ENCODE measurements at regions not wholly inside any gene's neighbourhood (a gene's known extent, or its start where the extent isn't known, plus 50 kb on each side); places are given as distances from the start of the nearest gene placed in this dataset.

DNA sequence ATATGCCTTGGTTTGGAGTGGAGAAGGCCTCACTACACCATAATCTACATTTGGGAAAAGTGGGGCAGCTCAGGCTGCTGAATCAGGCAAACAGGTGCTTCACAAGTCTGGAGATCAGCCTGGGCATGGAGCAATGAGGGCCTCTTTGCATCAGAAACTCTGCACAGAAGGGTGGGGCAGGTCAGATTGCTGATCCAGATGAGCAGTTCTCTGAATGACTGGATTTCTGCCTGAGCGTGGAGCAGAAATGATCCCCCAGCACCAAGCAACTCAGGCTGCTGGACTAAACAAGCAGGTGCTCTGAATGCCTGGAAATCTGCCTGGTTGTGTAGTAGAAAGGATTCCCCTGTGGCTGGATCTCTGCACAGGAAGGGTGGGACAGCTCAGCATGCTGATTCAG, 605.3 kb upstream of the ZNF804A start:
- Histone ChIP-seq H3K79me2 (ENCODE audit: insufficient read depth, low read length) (no peaks in the 10 kb centered on the region), H4K20me1 (ENCODE audit: insufficient read depth) (no peaks in the 10 kb centered on the region), H2AFZ (ENCODE audit: low read depth, low read length, poor library complexity, severe bottlenecking) (no peak overlapping the region), H3K27ac (ENCODE audit: low read depth, low read length) (no peak overlapping the region), H3K27me3 (ENCODE audit: insufficient read depth, low read length) (no peaks in the 10 kb centered on the region), H3K4me1 (ENCODE audit: control insufficient read depth in 1 of 2, insufficient read depth in 2 of 2, low read length in 2 of 2) (no peaks in the 10 kb centered on the region), H3K4me2 (ENCODE audit: low read length) (no peak overlapping the region), H3K9me2 (ENCODE audit: insufficient read depth) (no peaks in the 10 kb centered on the region), H3K4me3 (replicated peaks in 1 of 2; ENCODE audit: low read depth in 1 of 2, low read length in 2 of 2) (no peak overlapping the region), H3K9me3 (ENCODE audit: control insufficient read depth in 1 of 2, insufficient read depth in 1 of 2, low read depth in 1 of 2, low read length in 2 of 2) (no peaks in the 10 kb centered on the region), H3K9ac (ENCODE audit: low read length) (no peak overlapping the region), H3K36me3 (ENCODE audit: control insufficient read depth in 1 of 2, insufficient read depth in 2 of 2, low read length in 2 of 2) (no peaks in the 10 kb centered on the region)
- intact Hi-C loops (cut with micrococcal nuclease), result no loop called here
- no peak for TF ChIP-seq SRF (IDR thresholded peaks at IDR 0.05; ENCODE audit: low read depth)
- ChIA-PET POLR2A (no interaction called here), RAD21 (ENCODE audit: low non-redundant PET in 1 of 2, low total read pairs in 2 of 2, uncharacterized antibody in 2 of 2, unreplicated experiment in 2 of 2) (no interaction called here), CTCF (no interaction called here)
- ATAC-seq (no peak), DNase-seq (ENCODE audit: low read depth, low spot score) (no peak)
- BruUV-seq (replicated peaks), result no TSS peak

DNA sequence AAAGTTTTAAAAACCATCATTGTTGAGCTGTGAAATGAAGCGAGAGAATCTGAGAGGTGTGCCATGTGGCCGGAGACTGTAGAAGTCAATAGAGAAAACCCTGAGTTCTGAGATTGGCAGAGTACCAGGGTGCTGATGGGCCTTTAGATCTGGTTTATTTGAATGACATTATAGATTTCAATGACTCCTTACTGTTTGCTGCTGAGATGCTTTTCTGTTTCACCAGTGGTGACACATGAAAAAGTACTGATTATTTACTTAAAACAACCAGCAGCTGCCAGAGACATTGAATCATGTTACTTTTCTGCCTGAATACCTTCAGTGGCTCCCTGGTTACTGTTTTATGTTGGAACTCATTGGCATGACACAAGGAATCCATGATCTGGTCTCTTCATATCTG, 602.7 kb upstream of the ZNF804A start:
- Histone ChIP-seq H3K4me2 (ENCODE audit: low read length) (no peak overlapping the region), H3K9ac (ENCODE audit: low read length) (no peak overlapping the region), H2AFZ (ENCODE audit: low read depth, low read length, poor library complexity, severe bottlenecking) (no peak overlapping the region), H3K4me1 (ENCODE audit: control insufficient read depth in 1 of 2, insufficient read depth in 2 of 2, low read length in 2 of 2) (no peaks in the 10 kb centered on the region), H3K27me3 (ENCODE audit: insufficient read depth, low read length) (no peaks in the 10 kb centered on the region), H3K9me3 (ENCODE audit: control insufficient read depth in 1 of 2, insufficient read depth in 1 of 2, low read depth in 1 of 2, low read length in 2 of 2) (no peaks in the 10 kb centered on the region), H3K36me3 (ENCODE audit: control insufficient read depth in 1 of 2, insufficient read depth in 2 of 2, low read length in 2 of 2) (no peaks in the 10 kb centered on the region), H3K27ac (ENCODE audit: low read depth, low read length) (no peak overlapping the region), H3K79me2 (ENCODE audit: insufficient read depth, low read length) (no peaks in the 10 kb centered on the region), H3K4me3 (replicated peaks in 1 of 2; ENCODE audit: low read depth in 1 of 2, low read length in 2 of 2) (no peak overlapping the region), H4K20me1 (ENCODE audit: insufficient read depth) (no peaks in the 10 kb centered on the region), H3K9me2 (ENCODE audit: insufficient read depth) (no peaks in the 10 kb centered on the region)
- DNase-seq (ENCODE audit: low read depth, low spot score) (no peak), ATAC-seq (no peak)
- POLR2A ChIA-PET, result no interaction called here
- RAD21 ChIA-PET (ENCODE audit: low non-redundant PET in 1 of 2, low total read pairs in 2 of 2, uncharacterized antibody in 2 of 2, unreplicated experiment in 2 of 2), result no interaction called here
- intact Hi-C loops (cut with micrococcal nuclease), result no loop called here
- BruUV-seq (replicated peaks), result no TSS peak
- CTCF ChIA-PET, result no interaction called here
- TF ChIP-seq RAD21 (IDR thresholded peaks at IDR 0.05; ENCODE audit: low read depth), result no peak
